Stimulated activated naive CD8-positive, alpha-beta T cell treated with anti-CD3 and anti-CD28 coated beads, Interleukin-15, Interleukin-2, amounts not matched to agents 100 U/mL and 50 U/mL, for 24 hours (primary cell): ENCODE measurements at regions not wholly inside any gene's neighbourhood (a gene's known extent, or its start where the extent isn't known, plus 50 kb on each side); places are given as distances from the start of the nearest gene placed in this dataset.
"Not testable (repeated sequence)": the region's sequence is repeated elsewhere in the genome, so short reads cannot be mapped to it uniquely, and the experiment has no call there.

Experiments used
- ATAC-seq: fragments of 150-1000 bp; cut with Tn5 transposase; one replicate; pipeline ENCODE4 v1.10.0; 2021
- DNase-seq: peaks from one replicate; pipeline ENCODE4 v3.0.0; 2021

GRCh38 chr3:166060789-166061479, 223.7 kb upstream of the BCHE start:
- ATAC-seq (no peak), DNase-seq (no peak)

- ATAC-seq (no peak), DNase-seq (no peak)
Measured at GRCh38 chr3:166052440-166052839, 215.2 kb upstream of the BCHE start.

GRCh38 chr3:166029507-166029906, 192.3 kb upstream of the BCHE start:
- ATAC-seq (no peak), DNase-seq (no peak)

- ATAC-seq (no peak), DNase-seq (no peak)
Measured at GRCh38 chr3:166013073-166013679, 176.0 kb upstream of the BCHE start.

GRCh38 chr3:166011771-166012170, 174.5 kb upstream of the BCHE start:
- DNase-seq = no peak
- no peak for ATAC-seq

- no peak for DNase-seq
- ATAC-seq = no peak
Measured at GRCh38 chr3:166005126-166005525, 167.9 kb upstream of the BCHE start.

- ATAC-seq = no peak
- DNase-seq = no peak
Measured at GRCh38 chr3:165994293-165994692, 157.1 kb upstream of the BCHE start.

GRCh38 chr3:165984589-165984988, 147.4 kb upstream of the BCHE start:
- DNase-seq (no peak), ATAC-seq (no peak)

- DNase-seq (no peak), ATAC-seq (no peak)
Measured at GRCh38 chr3:165983284-165983683, 146.1 kb upstream of the BCHE start.

GRCh38 chr3:165981318-165981717, 144.1 kb upstream of the BCHE start:
- no peak for ATAC-seq

GRCh38 chr3:165960825-165961224, 123.6 kb upstream of the BCHE start:
- not testable (repeated sequence) for DNase-seq, ATAC-seq

More at GRCh38 chr3:165981318-165981717, 144.1 kb upstream of the BCHE start:
- DNase-seq = no peak

- DNase-seq (no peak), ATAC-seq (no peak)
Measured at GRCh38 chr3:165954171-165954570, 116.9 kb upstream of the BCHE start.

GRCh38 chr3:165946360-165946759, 109.1 kb upstream of the BCHE start:
- no peak for ATAC-seq
- DNase-seq = no peak

- no peak for ATAC-seq
- no peak for DNase-seq
Measured at GRCh38 chr3:165938986-165939540, 101.8 kb upstream of the BCHE start.

GRCh38 chr3:165936081-165936480, 98.9 kb upstream of the BCHE start:
- not testable (repeated sequence) for DNase-seq, ATAC-seq

GRCh38 chr3:165924301-165924791, 87.1 kb upstream of the BCHE start:
- ATAC-seq, DNase-seq: not testable (repeated sequence)

- DNase-seq = no peak
- ATAC-seq = no peak
Measured at GRCh38 chr3:165920984-165921383, 83.8 kb upstream of the BCHE start.

GRCh38 chr3:165919284-165919683, 82.1 kb upstream of the BCHE start:
- ATAC-seq (no peak), DNase-seq (no peak)

GRCh38 chr3:165918657-165918979, 81.4 kb upstream of the BCHE start:
- ATAC-seq (no peak), DNase-seq (no peak)

GRCh38 chr3:165917938-165918656, 80.9 kb upstream of the BCHE start:
- not testable (repeated sequence) for DNase-seq, ATAC-seq

GRCh38 chr3:165915104-165915503, 77.9 kb upstream of the BCHE start:
- ATAC-seq, DNase-seq: not testable (repeated sequence)

GRCh38 chr3:165903885-165904630, 66.8 kb upstream of the BCHE start:
- no peak for DNase-seq
- no peak for ATAC-seq
